AG09319 (cell line): ENCODE measurements at regions not wholly inside any gene's neighbourhood (a gene's known extent, or its start where the extent isn't known, plus 50 kb on each side); places are given as distances from the start of the nearest gene placed in this dataset.
A peak's percentile ranks its signal among the peaks of the same experiment; 100 is the strongest.

Experiments
- DNase-seq: peaks from one replicate; pipeline ENCODE4 v3.0.0-alpha.2; 2010; ENCODE audit warnings: low read depth; ENCODE audit errors: extremely low read depth
- CTCF ChIP-seq: IDR thresholded peaks from 2 replicates; pipeline ENCODE4 v1.5.1; 2011; ENCODE audit warnings: low read depth, mild to moderate bottlenecking, inconsistent platforms, low read length, moderate library complexity

- TF ChIP-seq CTCF, result no peak
- no peak for DNase-seq
These were observed 332.0 kb upstream of the CHAC2 start for GRCh38 chr2:53435610-53436009.

- no peak for DNase-seq
These were observed 333.1 kb upstream of the CHAC2 start for GRCh38 chr2:53434466-53434865.

GRCh38 chr2:53432936-53433335 lies 334.7 kb upstream of the CHAC2 start:
- no peak for DNase-seq
- TF ChIP-seq CTCF, result no peak

More at GRCh38 chr2:53434466-53434865, 333.1 kb upstream of the CHAC2 start:
- no peak for TF ChIP-seq CTCF

GRCh38 chr2:53429901-53430300 lies 337.7 kb upstream of the CHAC2 start:
- no peak for TF ChIP-seq CTCF
- DNase-seq, result no peak

GRCh38 chr2:53424902-53425301 lies 342.7 kb upstream of the CHAC2 start:
- DNase-seq, result no peak
- TF ChIP-seq CTCF, result no peak

GRCh38 chr2:53423465-53423864 lies 344.1 kb upstream of the CHAC2 start:
- DNase-seq, result no peak
- no peak for TF ChIP-seq CTCF

- peak; percentile 18 for DNase-seq
- TF ChIP-seq CTCF, result peak; percentile 64
These were observed 344.6 kb upstream of the CHAC2 start for GRCh38 chr2:53422979-53423378.
